GM12874 (cell line): ENCODE measurements at regions not wholly inside any gene's neighbourhood (a gene's known extent, or its start where the extent isn't known, plus 50 kb on each side); places are given as distances from the start of the nearest gene placed in this dataset.

Experiments used
- CTCF ChIP-seq: IDR thresholded peaks from 2 replicates; pipeline ENCODE4 v1.5.1; 2011; ENCODE audit warnings: low read depth, mild to moderate bottlenecking, control low read depth, low read length, moderate library complexity; ENCODE audit not compliant: insufficient read depth

- no peak for TF ChIP-seq CTCF
Measured at GRCh38 chr6:139851206-139851605, 476.8 kb upstream of the CITED2 start.

GRCh38 chr6:139850512-139850911, 476.1 kb upstream of the CITED2 start:
- TF ChIP-seq CTCF: no peak

GRCh38 chr6:139847457-139847813, 473.0 kb upstream of the CITED2 start:
- TF ChIP-seq CTCF: no peak

- TF ChIP-seq CTCF: no peak
Measured at GRCh38 chr6:139846538-139847456, 472.3 kb upstream of the CITED2 start.

- TF ChIP-seq CTCF: no peak
Measured at GRCh38 chr6:139844907-139845306, 470.5 kb upstream of the CITED2 start.

- TF ChIP-seq CTCF: no peak
Measured at GRCh38 chr6:139841794-139842215, 467.4 kb upstream of the CITED2 start.

- TF ChIP-seq CTCF: no peak
Measured at GRCh38 chr6:139839506-139840156, 465.2 kb upstream of the CITED2 start.
